HG03025 (cell line): ENCODE measurements at regions not wholly inside any gene's neighbourhood (a gene's known extent, or its start where the extent isn't known, plus 50 kb on each side); places are given as distances from the start of the nearest gene placed in this dataset.

Source experiments
- ATAC-seq: cut with Tn5 transposase; IDR thresholded peaks from one replicate; pipeline ENCODE4 v1.9.1; 2021; ENCODE audit warnings: mild to moderate bottlenecking, moderate library complexity; ENCODE audit not compliant: unreplicated experiment, low FRiP score

DNA sequence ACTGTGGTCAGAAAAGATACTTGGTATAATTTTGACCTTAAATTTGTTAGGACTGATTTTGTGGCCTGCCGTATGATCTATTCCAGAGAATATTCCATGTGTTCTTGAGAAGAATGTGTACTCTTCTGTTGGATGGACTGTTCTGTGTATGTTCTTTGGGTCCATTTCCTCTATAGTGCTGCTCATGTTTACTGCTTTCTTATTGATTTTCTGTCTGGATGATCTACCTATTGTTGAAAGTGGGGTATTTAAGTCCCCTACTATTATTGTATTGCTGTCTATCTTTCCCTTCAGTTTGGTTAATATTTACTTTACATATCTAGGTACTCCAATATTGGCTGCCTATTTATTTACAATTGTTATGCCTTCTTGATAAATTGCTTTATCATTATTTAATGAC, 298.4 kb downstream of the BCKDHB start:
- ATAC-seq: no peak

DNA sequence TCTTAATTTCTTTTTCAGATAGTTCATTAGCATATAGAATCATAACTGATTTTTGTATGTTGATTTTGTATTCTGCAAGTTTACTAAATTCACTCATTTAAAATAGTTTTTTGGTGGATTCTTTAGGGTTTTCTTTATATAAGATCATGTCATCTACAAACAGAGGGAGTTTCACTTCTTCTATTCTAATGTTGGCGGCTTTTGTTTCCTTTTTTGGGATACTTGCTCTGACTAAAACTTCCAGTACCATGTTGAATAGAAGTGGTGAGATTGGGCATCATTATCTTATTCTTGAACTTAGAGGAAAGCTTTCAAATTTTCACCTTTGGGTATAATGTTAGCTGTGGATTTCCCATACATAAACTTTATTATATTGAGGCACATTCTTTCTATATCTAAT, 296.9 kb downstream of the BCKDHB start:
- no peak for ATAC-seq

DNA sequence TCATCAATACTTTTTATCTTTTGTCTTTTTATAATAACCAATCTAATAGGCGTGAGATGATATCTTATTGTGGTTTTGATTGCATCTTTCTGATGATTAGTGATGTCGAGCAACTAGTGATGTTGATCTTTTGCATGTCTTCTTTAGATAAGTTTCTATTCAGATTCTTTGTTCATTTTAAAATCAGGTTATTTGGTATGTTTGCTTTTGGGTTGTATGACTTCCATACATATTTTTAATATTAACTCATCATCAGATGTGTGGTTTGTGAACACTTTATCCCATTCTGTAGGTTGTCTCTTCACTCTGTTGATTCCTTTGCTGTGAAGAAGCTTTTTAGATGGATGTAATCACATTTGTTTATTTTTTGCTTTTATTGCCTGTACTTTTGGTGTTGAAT, 295.8 kb downstream of the BCKDHB start:
- ATAC-seq: no peak
